K562 (cell line): ENCODE measurements at regions not wholly inside any gene's neighbourhood (a gene's known extent, or its start where the extent isn't known, plus 50 kb on each side); places are given as distances from the start of the nearest gene placed in this dataset.

ENCODE experiments used
- ATAC-seq: fragments of 200-7000 bp; cut with Tn5 transposase; 3 replicates; pipeline ENCODE4 v1.9.1; 2020; ENCODE audit warnings: moderate library complexity
- BruUV-seq: library from RNA; stranded (reverse); fragments of 400-500 nt; replicated peaks from 2 replicates; lab custom pipeline; 2021; lab: Mats Ljungman, UMichigan
- CTCF ChIA-PET: fragments of 300-600 bp; formaldehyde crosslinking; extraction: SDS; loops from one replicate; lab custom pipeline; 2021; ENCODE audit warnings: low intra/inter-chr PET ratio; lab: Yijun Ruan, JAX
- POLR2A ChIA-PET: fragments of 300-600, 350-650 bp; sonication (Branson Sonifier 250); formaldehyde crosslinking; extraction: SDS; loops from one replicate; lab custom pipeline; 2021; ENCODE audit warnings: antibody characterized with exemption, inconsistent platforms; lab: Yijun Ruan, JAX
- DNase-seq, 4 experiments: peaks; one replicate each; pipeline versions ENCODE4 v3.0.0 to v3.0.0-alpha.2; 2011 to 2018; ENCODE audit warnings: low spot score in 3 of 4, mixed read lengths in 3 of 4; ENCODE audit errors: extremely low read depth in 1 of 4
- FAIRE-seq: peaks from 2 replicates; lab custom pipeline; 2011; peaks lifted over from hg19 to GRCh38; lab: Jason Lieb, UNC
- H2AFZ ChIP-seq: 2 replicates; pipeline ENCODE4 v1.6.0; 2011; ENCODE audit warnings: low read depth, low read length, control low read depth, inconsistent platforms
- H3K27ac ChIP-seq: fragments of 200-600 bp; 3 replicates; pipeline ENCODE4 v1.8.0; 2011; ENCODE audit warnings: low read depth, mild to moderate bottlenecking, control low read depth, inconsistent platforms, low read length, moderate library complexity, mixed read lengths; ENCODE audit errors: extremely low read depth
- H3K27me3 ChIP-seq, 2 experiments: fragments of 300-600 bp in 1 of 2; 2 replicates in 1 of 2; 3 replicates in 1 of 2; pipeline versions ENCODE4 v1.6.0 to v1.8.0; 2011; ENCODE audit warnings: inconsistent platforms in 2 of 2, low read length in 2 of 2, mild to moderate bottlenecking in 1 of 2, mixed read lengths in 1 of 2, moderate library complexity in 1 of 2; ENCODE audit not compliant: control insufficient read depth in 2 of 2, insufficient read depth in 2 of 2
- H3K36me3 ChIP-seq: fragments of 300-600 bp; 3 replicates; pipeline ENCODE4 v1.8.0; 2011; ENCODE audit warnings: mild to moderate bottlenecking, low read length, inconsistent platforms; ENCODE audit not compliant: control insufficient read depth, insufficient read depth
- H3K4me1 ChIP-seq, 2 experiments: fragments of 200-600 bp in 1 of 2; replicated peaks in 1 of 2; 2 replicates in 1 of 2; 3 replicates in 1 of 2; pipeline versions ENCODE4 v1.5.1 to v1.8.0; 2011; ENCODE audit warnings: inconsistent platforms in 2 of 2, low read length in 2 of 2, mild to moderate bottlenecking in 1 of 2, mixed read lengths in 1 of 2, moderate library complexity in 1 of 2; ENCODE audit not compliant: control insufficient read depth in 2 of 2, insufficient read depth in 2 of 2
- H3K4me2 ChIP-seq: 2 replicates; pipeline ENCODE4 v1.6.1; 2011; ENCODE audit warnings: low read length, control low read depth, inconsistent platforms, mixed read lengths; ENCODE audit not compliant: insufficient read depth
- H3K4me3 ChIP-seq: fragments of 200-600 bp; sonication (generic), shearing (Covaris generic); 2 replicates; pipeline ENCODE4 v1.5.1; 2016; ENCODE audit warnings: control low read depth, inconsistent platforms
- H3K79me2 ChIP-seq: fragments of 200-600 bp; 3 replicates; pipeline ENCODE4 v1.8.0; 2011; ENCODE audit warnings: low read length, inconsistent platforms; ENCODE audit not compliant: control insufficient read depth, insufficient read depth
- H3K9ac ChIP-seq, 2 experiments: 2 replicates each; pipeline versions ENCODE4 v1.6.0 to v1.6.1; 2011; ENCODE audit warnings: low read depth in 2 of 2, low read length in 2 of 2, control low read depth in 1 of 2, inconsistent platforms in 1 of 2, mild to moderate bottlenecking in 1 of 2, mixed read lengths in 1 of 2; ENCODE audit not compliant: insufficient read depth in 1 of 2
- H3K9me1 ChIP-seq: one replicate; pipeline ENCODE4 v1.6.0; 2011; ENCODE audit warnings: inconsistent platforms, mild to moderate bottlenecking, low read length, moderate library complexity; ENCODE audit not compliant: control insufficient read depth, insufficient read depth
- H3K9me3 ChIP-seq: replicated peaks from 2 replicates; pipeline ENCODE4 v1.5.1; 2011; ENCODE audit warnings: low read depth, low read length, inconsistent platforms; ENCODE audit not compliant: control insufficient read depth, insufficient read depth
- H4K20me1 ChIP-seq: replicated peaks from 2 replicates; pipeline ENCODE4 v1.6.1; 2011; ENCODE audit warnings: low read length, inconsistent platforms, mixed read lengths; ENCODE audit not compliant: control insufficient read depth, insufficient read depth
- DDX20 ChIP-seq: fragments of 450-650 bp; IDR thresholded peaks from 2 replicates; pipeline ENCODE4 v1.6.1; 2016; ENCODE audit warnings: missing genetic modification characterization, low read depth, mild to moderate bottlenecking, missing compliant biosample characterization, moderate library complexity
- DNMT1 ChIP-seq: fragments of 450-650 bp; IDR thresholded peaks from 2 replicates; pipeline ENCODE4 v1.6.1; 2016; ENCODE audit warnings: antibody characterized with exemption, mild to moderate bottlenecking
- GMEB1 ChIP-seq: fragments of 250-450 bp; sonication (Bioruptor Pico); IDR thresholded peaks from 2 replicates; pipeline ENCODE4 v1.4.0; 2020; ENCODE audit warnings: mild to moderate bottlenecking
- HINFP ChIP-seq: fragments of 450-650 bp; conservative IDR thresholded peaks from 2 replicates; pipeline ENCODE4 v1.6.1; 2016; ENCODE audit warnings: missing genetic modification characterization, low read depth, mild to moderate bottlenecking, control low read depth, missing compliant biosample characterization
- IFI16 ChIP-seq: fragments of 250-450 bp; sonication (Bioruptor Pico); IDR thresholded peaks from 2 replicates; pipeline ENCODE4 v2.1.2; 2022; ENCODE audit warnings: mild to moderate bottlenecking, inconsistent platforms
- MED1 ChIP-seq: sonication (generic); formaldehyde crosslinking; IDR thresholded peaks from 2 replicates; pipeline ENCODE4 v1.8.1; 2023; ENCODE audit warnings: missing genetic modification reagents, borderline replicate concordance
- POLR2H ChIP-seq: IDR thresholded peaks from 2 replicates; pipeline ENCODE4 v1.6.1; 2016; ENCODE audit warnings: missing genetic modification characterization, low read depth, mild to moderate bottlenecking, control low read depth, missing compliant biosample characterization, moderate library complexity
- PPARD ChIP-seq: fragments of 250-450 bp; sonication (Bioruptor Pico); IDR thresholded peaks from 2 replicates; pipeline ENCODE4 v1.8.0; 2022; ENCODE audit warnings: inconsistent platforms, mild to moderate bottlenecking, moderate library complexity
- PRMT5 ChIP-seq: sonication (generic); formaldehyde crosslinking; IDR thresholded peaks from 2 replicates; pipeline ENCODE4 v1.5.0; 2020; ENCODE audit warnings: missing genetic modification reagents
- PYGO2 ChIP-seq: fragments of 450-650 bp; IDR thresholded peaks from 2 replicates; pipeline ENCODE4 v1.6.1; 2016; ENCODE audit warnings: mild to moderate bottlenecking, missing genetic modification characterization, moderate library complexity, missing compliant biosample characterization
- RBM25 ChIP-seq: fragments of 200-400 bp; formaldehyde crosslinking; IDR thresholded peaks from 2 replicates; pipeline ENCODE4 v1.6.1; 2018; ENCODE audit warnings: low read length, low read depth, moderate library complexity; ENCODE audit not compliant: severe bottlenecking
- TEAD1 ChIP-seq, 2 experiments: fragments of 450-650 bp in 1 of 2; sonication (generic) in 1 of 2; formaldehyde crosslinking; IDR thresholded peaks; 2 replicates each; pipeline versions ENCODE4 v1.4.0 to v1.8.0; 2020 to 2022; ENCODE audit warnings: mild to moderate bottlenecking in 2 of 2, missing genetic modification reagents in 1 of 2
- YY1 ChIP-seq, 3 experiments: IDR thresholded peaks; 2 replicates each; pipeline ENCODE4 v1.6.1; 2011; ENCODE audit warnings: low read length in 2 of 3, mild to moderate bottlenecking in 2 of 3, moderate library complexity in 2 of 3, borderline replicate concordance in 1 of 3, control low read depth in 1 of 3, low read depth in 1 of 3; ENCODE audit not compliant: insufficient read depth in 3 of 3, insufficient replicate concordance in 2 of 3, control insufficient read depth in 1 of 3, insufficient read length in 1 of 3; ENCODE audit errors: extremely low read depth in 1 of 3
- ZBTB26 ChIP-seq: fragments of 450-650 bp; formaldehyde crosslinking; IDR thresholded peaks from 2 replicates; pipeline ENCODE4 v1.4.0; 2022; ENCODE audit warnings: missing genetic modification characterization
- ZNF253 ChIP-seq: fragments of 250-450 bp; sonication (Bioruptor Pico); conservative IDR thresholded peaks from 2 replicates; pipeline ENCODE4 v1.6.1; 2021; ENCODE audit warnings: mild to moderate bottlenecking
- WGBS: fragments of 100-300 bp; shearing (Covaris generic); methylation state at CpG from one replicate; pipeline ENCODE4 v1.1.6; 2016; ENCODE audit warnings: low coverage, mixed read lengths; ENCODE audit not compliant: insufficient coverage; ENCODE audit errors: missing lambda C conversion rate; 5-methylcytosine and 5-hydroxymethylcytosine counted together
- in situ Hi-C: fragments of 300-500 bp; cut with MboI; formaldehyde crosslinking; loops from 4 replicates; pipeline ENCODE4 v1.15.0; 2018; ENCODE audit warnings: inconsistent platforms, mixed read lengths
- intact Hi-C: fragments of 100-400 bp; cut with micrococcal nuclease; formaldehyde crosslinking; loops from 2 replicates; pipeline ENCODE4 v1.14.2; 2022

GRCh38 chr17:72004011-72004427 lies 116.8 kb upstream of the SOX9 start:
- Histone ChIP-seq H3K9ac (no peak overlapping the region), H3K79me2 (no peaks in the 10 kb centered on the region), H3K4me2 (no peak overlapping the region), H3K36me3 (no peaks in the 10 kb centered on the region), H3K27ac (no peak overlapping the region), H3K4me3 (no peak overlapping the region), H4K20me1 (no peaks in the 10 kb centered on the region), H3K9me1 (no peaks in the 10 kb centered on the region), H3K9me3 (no peaks in the 10 kb centered on the region), H3K4me1 (no peaks in the 10 kb centered on the region), H2AFZ (no peak overlapping the region)
- WGBS = 0% methylated on average over 2 of the region's 2 CpGs
- POLR2A ChIA-PET = no interaction called here
- no TSS peak for BruUV-seq
- in situ Hi-C loops = no loop called here
- ATAC-seq = no peak
- TF ChIP-seq RBM25 = no peak
- no peak for TF ChIP-seq IFI16
- no peak for TF ChIP-seq GMEB1
- TF ChIP-seq HINFP (tag) = no peak
- no peak for TF ChIP-seq MED1 (CRISPR knock-in tag)
- no peak for TF ChIP-seq PRMT5 (CRISPR knock-in tag)
- TF ChIP-seq ZNF253 (CRISPR knock-in tag) = no peak
- no peak for TF ChIP-seq POLR2H (tag)
- no peak for TF ChIP-seq TEAD1 (CRISPR knock-in tag; IDR thresholded peaks at IDR 0.05)
- TF ChIP-seq DDX20 (tag) = no peak
- no peak for TF ChIP-seq DNMT1
- TF ChIP-seq YY1 (IDR thresholded peaks at IDR 0.05; ENCODE audit: borderline replicate concordance in 1 of 3, control insufficient read depth in 1 of 3, extremely low read depth in 1 of 3, insufficient read depth in 3 of 3, insufficient read length in 1 of 3, insufficient replicate concordance in 2 of 3, low read depth in 1 of 3, low read length in 2 of 3) = no peak
- no peak for TF ChIP-seq ZBTB26 (CRISPR knock-in tag)
- no peak for TF ChIP-seq PPARD (CRISPR knock-in tag)
- TF ChIP-seq PYGO2 (tag) = no peak
- TF ChIP-seq, all 486 proteins: peak for 0
- FAIRE-seq = no peak
- no peaks in the 10 kb centered on the region for H3K27me3 ChIP-seq
- CTCF ChIA-PET = no interaction called here
- DNase-seq = no peak
- intact Hi-C loops = no loop called here
